Fibroblast of mammary gland (primary cell): ENCODE measurements at regions not wholly inside any gene's neighbourhood (a gene's known extent, or its start where the extent isn't known, plus 50 kb on each side); places are given as distances from the start of the nearest gene placed in this dataset.

Source experiments
- DNase-seq: peaks from one replicate; pipeline ENCODE4 v3.0.0-alpha.2; 2010; ENCODE audit warnings: low read depth
- H3K4me3 ChIP-seq: 2 replicates; pipeline ENCODE4 v1.5.1; 2011; ENCODE audit warnings: low read depth, mild to moderate bottlenecking, low read length, moderate library complexity; ENCODE audit not compliant: control insufficient read depth
- CTCF ChIP-seq: conservative IDR thresholded peaks from 2 replicates; pipeline ENCODE4 v1.5.1; 2011; ENCODE audit warnings: low read depth, low read length, inconsistent platforms; ENCODE audit not compliant: control insufficient read depth, insufficient read depth

DNA sequence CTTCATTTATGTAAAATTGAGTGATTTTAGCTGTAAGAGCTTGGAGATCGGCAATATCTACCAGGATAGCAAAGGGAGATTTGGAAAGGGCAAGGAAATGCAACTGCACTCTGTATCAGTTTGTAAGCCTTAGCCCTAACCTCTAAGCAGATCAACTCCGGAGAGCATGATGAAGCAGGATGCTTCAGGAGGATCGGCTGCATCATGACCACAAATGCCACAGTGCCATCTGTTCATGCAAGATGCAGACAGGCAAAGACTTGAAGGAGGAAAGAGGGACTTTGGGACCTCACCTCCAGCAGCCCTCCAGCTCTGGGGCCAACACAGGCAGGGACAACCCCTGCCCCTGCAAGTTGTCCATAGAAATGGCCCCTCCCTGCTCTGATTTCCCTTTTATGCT, 377.6 kb upstream of the GATB start:
- TF ChIP-seq CTCF, result no peak
- H3K4me3 ChIP-seq, result no peak overlapping the region
- DNase-seq, result no peak

- no peak overlapping the region for H3K4me3 ChIP-seq
- TF ChIP-seq CTCF, result no peak
- DNase-seq, result peak; percentile 8
Measured at GRCh38 chr4:152132776-152133175, 372.0 kb upstream of the GATB start.

- H3K4me3 ChIP-seq, result no peak overlapping the region
- TF ChIP-seq CTCF, result no peak
- no peak for DNase-seq
Measured at GRCh38 chr4:152128356-152128755, 367.5 kb upstream of the GATB start.

DNA sequence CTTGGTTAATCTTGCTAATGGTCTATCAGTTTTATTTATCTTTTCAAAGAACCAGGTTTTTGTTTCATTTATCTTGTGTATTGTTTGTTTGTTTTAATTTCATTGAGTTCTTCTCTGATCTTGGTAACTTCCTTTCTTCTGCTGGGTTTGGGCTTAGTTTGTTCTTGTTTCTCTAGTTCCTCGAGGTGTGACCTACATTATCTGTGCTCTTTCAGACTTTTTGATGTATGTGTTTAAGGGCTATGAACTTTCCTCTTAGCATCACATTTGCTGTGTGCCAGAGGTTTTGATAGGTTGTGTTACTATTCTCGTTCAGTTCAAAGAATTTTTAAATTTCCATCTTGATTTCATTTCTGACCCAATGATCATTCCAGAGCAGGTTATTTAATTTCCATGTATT, 365.4 kb upstream of the GATB start:
- no peak for DNase-seq
- no peak for TF ChIP-seq CTCF
- no peak overlapping the region for H3K4me3 ChIP-seq

- DNase-seq, result no peak
- no peak overlapping the region for H3K4me3 ChIP-seq
- no peak for TF ChIP-seq CTCF
Measured at GRCh38 chr4:152118819-152119553, 358.2 kb upstream of the GATB start.

DNA sequence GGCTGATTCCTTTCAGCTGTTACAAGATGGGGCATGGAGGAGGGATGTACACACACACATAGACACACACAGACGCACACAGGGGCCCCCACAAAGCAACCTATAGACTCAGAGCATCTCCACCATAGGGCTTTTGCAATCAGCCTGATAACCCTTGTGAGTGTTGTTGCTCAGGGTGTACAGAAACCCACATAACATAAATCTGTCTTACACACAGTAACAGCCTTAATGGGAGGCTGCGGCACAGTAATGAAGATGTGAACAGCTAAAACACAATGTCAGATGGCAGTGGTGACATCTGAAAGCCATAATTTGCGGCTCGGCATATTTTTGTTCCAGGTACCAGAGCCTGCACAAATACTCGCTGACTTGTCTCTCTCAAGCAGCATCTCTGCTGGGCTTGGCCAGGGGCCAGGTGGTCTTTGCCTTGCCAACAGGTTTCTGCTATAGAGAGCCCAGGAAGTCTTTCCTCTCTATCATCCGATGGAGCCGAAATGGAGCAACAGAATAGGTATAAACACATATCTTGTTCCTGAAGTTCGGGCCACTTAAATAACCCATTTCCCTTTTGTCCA, 357.2 kb upstream of the GATB start:
- H3K4me3 ChIP-seq, result no peak overlapping the region
- no peak for DNase-seq
- no peak for TF ChIP-seq CTCF

DNA sequence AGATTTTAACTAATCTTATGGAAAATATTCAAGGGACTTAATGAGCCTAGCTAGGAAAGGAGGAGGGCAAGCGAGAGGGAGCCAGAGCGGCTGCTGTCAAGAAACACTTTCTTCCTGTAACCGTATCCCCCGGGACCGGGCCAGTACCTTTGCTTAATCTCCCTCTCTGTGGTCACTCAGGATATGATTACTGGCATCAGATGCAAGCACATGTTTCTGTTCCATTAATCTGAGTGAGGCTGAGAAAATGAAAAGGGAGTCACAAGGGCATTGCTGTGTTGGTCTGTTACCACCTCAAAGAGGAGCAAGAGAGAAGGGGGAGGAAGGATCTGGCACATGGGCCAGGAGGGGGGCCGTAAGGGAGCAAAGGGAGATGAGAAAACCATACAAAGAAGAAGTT, 356.7 kb upstream of the GATB start:
- DNase-seq, result no peak
- no peak overlapping the region for H3K4me3 ChIP-seq
- TF ChIP-seq CTCF, result no peak
